Ovary (tissue), 7 donors: ENCODE measurements at regions not wholly inside any gene's neighbourhood (a gene's known extent, or its start where the extent isn't known, plus 50 kb on each side); places are given as distances from the start of the nearest gene placed in this dataset.

Experiments used
- DNase-seq, 5 donors: peaks; one replicate each; pipeline ENCODE4 v3.0.0-alpha.2; 2019 to 2020
- H3K27ac ChIP-seq, 2 donors: fragments of 200-600 bp; one replicate each; pipeline versions ENCODE4 v1.5.1 to v1.8.0; 2019 to 2022
- H3K27me3 ChIP-seq: fragments of 200-600 bp; one replicate; pipeline ENCODE4 v1.8.0; 2022
- H3K36me3 ChIP-seq: fragments of 200-600 bp; sonication (generic); one replicate; pipeline ENCODE4 v1.5.1; 2019
- H3K4me1 ChIP-seq: one replicate; pipeline ENCODE4 v1.8.1; 2013; ENCODE audit warnings: mild to moderate bottlenecking, moderate library complexity; ENCODE audit not compliant: insufficient read depth
- H3K4me3 ChIP-seq: fragments of 200-600 bp; sonication (generic); one replicate; pipeline ENCODE4 v1.5.1; 2017
- H3K9me3 ChIP-seq, 2 donors: fragments of 200-600 bp in 1 of 2; sonication (generic) in 1 of 2; one replicate each; pipeline versions ENCODE4 v1.5.1 to v1.8.1; 2013 to 2019; ENCODE audit warnings: mild to moderate bottlenecking in 1 of 2, moderate library complexity in 1 of 2
- EP300 ChIP-seq: sonication (generic); formaldehyde crosslinking; IDR thresholded peaks from one replicate; pipeline ENCODE4 v1.6.1; 2017; ENCODE audit warnings: antibody characterized with exemption
- POLR2A ChIP-seq: fragments of 450-650 bp; IDR thresholded peaks from one replicate; pipeline ENCODE4 v1.6.1; 2017; ENCODE audit warnings: antibody characterized with exemption, mild to moderate bottlenecking, moderate library complexity
- WGBS, 3 donors: extraction: QIAGEN DNeasy Blood & Tissue Kit in 1 of 3; methylation state at CpG; one replicate each; pipeline versions ENCODE4 v1.1.5 to v1.1.7; 2013 to 2017; 5-methylcytosine and 5-hydroxymethylcytosine counted together
- intact Hi-C, 4 donors: fragments of 100-400 bp; cut with DNase I; formaldehyde crosslinking; loops; one replicate each; pipeline versions ENCODE4 v1.11.0 to v1.15.1; 2022 to 2023
- TF ChIP-seq, protein P1 (sequence below), 3 donors: fragments of 450-650 bp in 2 of 3; fragments of 200-600 bp in 1 of 3; IDR thresholded peaks; one replicate each; pipeline versions ENCODE4 v1.5.1 to v1.8.0; 2016 to 2022; ENCODE audit warnings: antibody characterized with exemption in 3 of 3, mild to moderate bottlenecking in 1 of 3
- donor health status: DM: no; HTN: no; CAD: no; lungs with moderate emphysema.
- donor health status: DM: no; HTN: no; CAD: no.
- donor health status: Bipolar disorder and iron deficiency.
- donor health status: DM: no; HTN: no; CAD: no.
- donor health status: DM: yes; HTN: yes; CAD: no.

DNA sequence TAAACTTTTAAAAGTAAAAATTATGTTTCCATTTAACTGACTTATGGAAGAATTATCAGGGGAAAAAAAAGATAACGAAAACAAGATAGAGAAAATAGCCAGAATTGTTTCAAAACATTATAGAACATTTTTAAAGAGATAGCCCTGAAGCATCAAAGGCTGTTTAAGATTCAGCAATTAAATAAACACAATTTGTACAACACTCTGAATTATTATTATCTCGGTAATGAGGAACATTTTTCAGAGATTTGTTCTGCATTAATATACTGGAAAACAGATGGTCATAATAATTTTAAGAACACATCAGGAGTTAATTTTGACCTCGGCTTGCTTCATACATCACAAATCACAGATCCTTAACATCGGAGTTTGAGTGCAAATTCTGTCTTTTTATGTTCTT, 643.8 kb downstream of the SORCS1 start:
- Histone ChIP-seq H3K27ac (no peak overlapping the region), H3K27me3 (no peaks in the 10 kb centered on the region), H3K9me3 (no peaks in the 10 kb centered on the region), H3K4me3 (no peak overlapping the region), H3K4me1 (no peaks in the 10 kb centered on the region), H3K36me3 (no peaks in the 10 kb centered on the region)
- intact Hi-C loops: no loop called here
- no peak for DNase-seq
- 5 to 31% (median 11%) methylated on average over 4 of the region's 4 CpGs for WGBS, 3 donors
- TF ChIP-seq POLR2A: no peak
- TF ChIP-seq EP300: no peak
- TF ChIP-seq, protein P1, sequence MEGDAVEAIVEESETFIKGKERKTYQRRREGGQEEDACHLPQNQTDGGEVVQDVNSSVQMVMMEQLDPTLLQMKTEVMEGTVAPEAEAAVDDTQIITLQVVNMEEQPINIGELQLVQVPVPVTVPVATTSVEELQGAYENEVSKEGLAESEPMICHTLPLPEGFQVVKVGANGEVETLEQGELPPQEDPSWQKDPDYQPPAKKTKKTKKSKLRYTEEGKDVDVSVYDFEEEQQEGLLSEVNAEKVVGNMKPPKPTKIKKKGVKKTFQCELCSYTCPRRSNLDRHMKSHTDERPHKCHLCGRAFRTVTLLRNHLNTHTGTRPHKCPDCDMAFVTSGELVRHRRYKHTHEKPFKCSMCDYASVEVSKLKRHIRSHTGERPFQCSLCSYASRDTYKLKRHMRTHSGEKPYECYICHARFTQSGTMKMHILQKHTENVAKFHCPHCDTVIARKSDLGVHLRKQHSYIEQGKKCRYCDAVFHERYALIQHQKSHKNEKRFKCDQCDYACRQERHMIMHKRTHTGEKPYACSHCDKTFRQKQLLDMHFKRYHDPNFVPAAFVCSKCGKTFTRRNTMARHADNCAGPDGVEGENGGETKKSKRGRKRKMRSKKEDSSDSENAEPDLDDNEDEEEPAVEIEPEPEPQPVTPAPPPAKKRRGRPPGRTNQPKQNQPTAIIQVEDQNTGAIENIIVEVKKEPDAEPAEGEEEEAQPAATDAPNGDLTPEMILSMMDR (IDR thresholded peaks at IDR 0.05): no peak

DNA sequence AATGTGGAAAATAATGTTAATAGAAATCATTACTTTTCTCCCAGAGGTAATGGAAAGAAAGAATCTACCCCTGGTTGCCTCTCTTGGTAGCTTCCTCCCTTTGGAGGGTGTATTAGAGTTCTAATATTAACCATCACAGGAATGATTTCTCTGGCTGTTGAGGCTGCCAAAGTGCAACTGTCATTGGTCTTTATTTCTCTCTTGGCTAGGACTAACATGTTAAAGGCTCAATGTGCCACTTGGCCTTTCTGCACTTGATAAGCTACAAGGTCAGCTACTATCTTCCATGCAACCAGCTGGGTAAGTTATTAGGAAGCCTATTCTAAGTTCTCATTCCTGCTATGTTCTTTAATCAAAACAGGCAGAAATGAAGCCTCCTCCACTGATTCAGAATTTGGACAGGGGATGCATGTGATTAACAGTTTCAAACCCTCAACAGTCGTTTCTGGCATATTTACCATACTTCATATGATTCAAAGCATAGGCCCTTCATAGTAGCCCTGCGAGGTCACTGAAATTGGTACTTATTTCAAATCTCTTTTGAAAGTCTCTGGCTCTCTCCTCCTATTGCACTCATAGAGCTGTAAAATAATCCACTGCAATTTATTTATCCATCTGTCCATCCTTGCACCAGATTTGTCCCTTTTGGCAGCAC, 645.0 kb downstream of the SORCS1 start:
- intact Hi-C loops: no loop called here
- WGBS, 3 donors: 42 to 50% (median 47%) methylated on average over 2 of the region's 2 CpGs
- no peaks in the 10 kb centered on the region for H3K9me3 ChIP-seq
- H3K27ac ChIP-seq: no peak overlapping the region
- DNase-seq: no peak
- H3K36me3 ChIP-seq: no peaks in the 10 kb centered on the region
- H3K27me3 ChIP-seq: no peaks in the 10 kb centered on the region
- H3K4me3 ChIP-seq: no peak overlapping the region
- TF ChIP-seq, protein P1 (IDR thresholded peaks at IDR 0.05): no peak
- no peak for TF ChIP-seq EP300
- TF ChIP-seq POLR2A: no peak
- H3K4me1 ChIP-seq: no peaks in the 10 kb centered on the region

DNA sequence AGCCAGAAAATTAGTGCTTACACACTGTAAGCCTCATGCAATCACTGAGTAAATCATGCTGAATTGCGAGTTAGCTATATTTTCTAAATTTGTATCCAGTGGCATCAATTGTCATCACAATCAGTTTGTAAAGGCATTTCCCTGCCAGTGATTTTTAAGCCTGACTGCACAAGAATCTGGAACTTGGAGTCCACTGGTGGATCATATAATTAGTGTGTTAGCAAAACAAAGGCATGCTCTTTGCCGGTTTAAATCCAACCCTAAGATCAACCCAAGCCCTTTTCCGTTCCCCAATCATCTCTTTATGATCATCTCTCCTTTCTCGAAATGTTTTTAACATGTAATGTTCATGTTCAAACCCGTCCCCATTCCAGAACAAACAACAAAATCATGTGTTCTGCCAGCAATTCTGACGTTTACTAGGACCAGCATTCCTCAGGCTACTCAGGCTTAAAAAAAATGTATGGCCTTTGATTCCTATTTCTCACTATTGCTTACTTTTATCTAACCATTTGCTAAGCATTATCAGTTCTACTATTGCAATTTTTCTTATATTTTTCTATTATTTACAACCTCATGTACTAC, 649.2 kb downstream of the SORCS1 start:
- H3K27me3 ChIP-seq: no peaks in the 10 kb centered on the region
- no peaks in the 10 kb centered on the region for H3K9me3 ChIP-seq
- 64 to 68% (median 64%) methylated on average over 6 of the region's 6 CpGs for WGBS, 3 donors
- H3K36me3 ChIP-seq: no peaks in the 10 kb centered on the region
- TF ChIP-seq, protein P1 (IDR thresholded peaks at IDR 0.05): no peak
- TF ChIP-seq POLR2A (no peak), EP300 (no peak)
- H3K27ac ChIP-seq: no peak overlapping the region
- H3K4me3 ChIP-seq: no peak overlapping the region
- H3K4me1 ChIP-seq: no peaks in the 10 kb centered on the region
- intact Hi-C loops: no loop called here
- DNase-seq: no peak

DNA sequence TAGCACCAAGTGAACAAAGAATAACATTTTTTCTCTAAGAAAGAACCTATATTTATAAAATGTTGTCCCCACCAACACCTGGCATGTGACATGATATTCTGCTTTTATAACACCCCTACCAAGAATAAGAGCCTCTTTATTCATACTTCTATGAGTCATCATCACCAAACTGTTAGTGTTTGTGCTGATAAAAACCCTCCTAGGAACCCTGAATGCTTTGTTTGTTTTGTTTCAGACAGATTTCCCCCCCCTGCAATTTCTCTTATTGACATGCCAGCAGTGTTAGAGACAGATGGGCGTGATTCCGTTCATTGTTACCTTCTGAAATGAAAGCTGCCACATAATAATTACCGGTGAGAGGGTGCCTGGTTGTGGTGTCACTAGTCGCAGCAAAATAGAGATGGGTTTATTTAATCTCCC, 651.1 kb downstream of the SORCS1 start:
- DNase-seq: no peak
- no peak overlapping the region for H3K4me3 ChIP-seq
- H3K27ac ChIP-seq: no peak overlapping the region
- no peaks in the 10 kb centered on the region for H3K9me3 ChIP-seq
- TF ChIP-seq POLR2A (no peak), EP300 (no peak)
- TF ChIP-seq, protein P1 (IDR thresholded peaks at IDR 0.05): no peak
- WGBS, 3 donors: 80 to 82% (median 81%) methylated on average over 4 of the region's 4 CpGs
- H3K36me3 ChIP-seq: no peaks in the 10 kb centered on the region
- intact Hi-C loops: no loop called here
- H3K27me3 ChIP-seq: no peaks in the 10 kb centered on the region
- H3K4me1 ChIP-seq: no peaks in the 10 kb centered on the region
